ENCODE measurements at regions not wholly inside any gene's neighbourhood (a gene's known extent, or its start where the extent isn't known, plus 50 kb on each side); places are given as distances from the start of the nearest gene placed in this dataset.

GRCh38 chr10:21057989-21058388 is 160.9 kb upstream of the NEBL start:
- TF ChIP-seq CTCF (conservative IDR thresholded peaks at IDR 0.05 in 1 of 2, IDR thresholded peaks at IDR 0.05 in 1 of 2; ENCODE audit: low read depth in 1 of 2, low read length in 2 of 2) = no peak
- TF ChIP-seq EZH2 (IDR thresholded peaks at IDR 0.05; ENCODE audit: low read length, missing control alignments) = no peak
